HG03108 (cell line): ENCODE measurements at regions not wholly inside any gene's neighbourhood (a gene's known extent, or its start where the extent isn't known, plus 50 kb on each side); places are given as distances from the start of the nearest gene placed in this dataset.

Source experiments
- ATAC-seq: cut with Tn5 transposase; IDR thresholded peaks from one replicate; pipeline ENCODE4 v1.9.1; 2021; ENCODE audit warnings: moderate library complexity; ENCODE audit not compliant: unreplicated experiment

GRCh38 chr7:25828468-25828867 lies 323.5 kb upstream of the NFE2L3 start:
- ATAC-seq, result no peak

DNA sequence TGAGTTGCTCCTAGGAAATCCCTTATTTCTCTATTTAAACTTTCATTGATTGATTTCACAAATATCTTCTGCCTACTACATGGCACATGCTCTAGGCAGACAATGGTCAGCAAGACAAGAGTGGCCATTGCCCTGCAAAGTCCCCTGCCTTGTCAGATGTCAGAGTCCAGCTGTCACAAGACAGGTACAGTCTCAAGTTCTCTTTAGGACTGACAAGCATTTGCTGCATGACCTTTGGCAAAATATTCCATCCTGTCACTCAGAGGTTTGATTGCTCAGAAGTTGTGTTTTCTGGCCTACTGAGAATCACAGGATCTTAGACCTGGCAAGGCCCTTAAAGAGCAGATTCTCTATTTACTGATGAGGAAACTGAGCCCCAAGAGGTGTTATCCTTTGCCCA lies 322.3 kb upstream of the NFE2L3 start:
- ATAC-seq, result no peak

GRCh38 chr7:25830215-25830614 lies 321.8 kb upstream of the NFE2L3 start:
- no peak for ATAC-seq

GRCh38 chr7:25831062-25831691 lies 320.8 kb upstream of the NFE2L3 start:
- no peak for ATAC-seq

DNA sequence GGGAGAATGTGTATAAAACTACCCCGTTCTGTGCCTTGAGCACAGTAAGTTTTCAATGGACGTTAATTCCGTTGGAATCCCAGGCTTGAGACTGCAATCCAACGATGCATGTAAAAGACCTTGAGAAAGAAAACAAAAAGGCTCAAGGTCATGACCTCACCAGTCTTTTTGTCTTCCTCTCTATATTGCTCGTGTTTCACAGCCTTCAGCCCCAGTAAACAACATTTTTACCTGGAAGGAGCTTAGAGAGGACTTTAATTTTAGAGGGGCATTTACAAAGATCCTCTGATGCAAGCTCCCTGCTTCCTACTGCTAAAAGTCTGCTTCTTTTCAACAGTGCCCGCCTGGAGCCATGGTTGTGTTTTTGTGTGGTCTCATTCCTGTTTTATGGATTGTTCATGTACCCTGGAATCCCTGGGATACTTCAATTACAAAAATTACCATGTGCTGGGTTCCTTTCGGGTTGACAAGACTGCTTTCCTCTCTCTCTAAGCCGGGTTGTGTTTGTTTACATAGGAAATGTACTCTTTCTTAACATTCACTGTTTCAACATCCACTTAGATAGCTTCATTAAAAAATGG lies 320.1 kb upstream of the NFE2L3 start:
- no peak for ATAC-seq

DNA sequence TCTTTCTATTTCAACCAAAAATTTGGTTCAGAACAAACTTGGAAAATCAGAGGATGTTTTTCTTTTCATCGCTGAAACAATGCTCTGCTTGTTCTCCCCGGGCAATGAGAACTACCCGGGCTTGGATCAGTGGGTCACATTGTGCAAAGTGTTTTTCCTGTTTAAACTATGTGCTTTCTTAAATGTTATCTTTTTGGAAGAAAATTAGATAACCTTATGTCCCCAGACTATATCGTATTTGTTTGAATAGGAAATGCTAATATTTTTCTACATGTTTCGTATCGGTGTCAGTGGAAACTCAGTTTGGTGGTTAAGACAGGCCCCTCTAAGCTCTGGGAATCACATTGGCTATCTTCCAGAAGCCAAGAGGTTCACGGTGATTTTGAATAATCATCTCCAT lies 319.5 kb upstream of the NFE2L3 start:
- ATAC-seq, result no peak

DNA sequence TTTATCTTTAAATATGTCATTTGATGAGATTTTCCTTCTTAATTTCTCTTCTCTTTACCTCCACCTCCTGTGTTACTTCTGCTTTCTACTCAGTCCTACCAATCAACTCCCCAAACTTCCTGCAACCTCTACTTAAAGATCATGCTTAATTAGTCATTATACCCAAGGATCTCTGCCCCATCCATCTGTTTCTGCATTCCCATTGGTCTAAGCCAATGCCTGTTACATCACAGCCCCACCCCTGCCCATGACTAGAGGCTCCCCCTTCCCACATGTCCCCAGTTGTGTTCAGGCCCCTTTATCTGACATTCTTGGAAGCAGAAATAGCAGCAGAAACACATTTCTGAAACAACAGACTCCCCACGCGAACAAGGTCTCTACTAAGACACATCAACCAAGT lies 319.1 kb upstream of the NFE2L3 start:
- ATAC-seq, result no peak

DNA sequence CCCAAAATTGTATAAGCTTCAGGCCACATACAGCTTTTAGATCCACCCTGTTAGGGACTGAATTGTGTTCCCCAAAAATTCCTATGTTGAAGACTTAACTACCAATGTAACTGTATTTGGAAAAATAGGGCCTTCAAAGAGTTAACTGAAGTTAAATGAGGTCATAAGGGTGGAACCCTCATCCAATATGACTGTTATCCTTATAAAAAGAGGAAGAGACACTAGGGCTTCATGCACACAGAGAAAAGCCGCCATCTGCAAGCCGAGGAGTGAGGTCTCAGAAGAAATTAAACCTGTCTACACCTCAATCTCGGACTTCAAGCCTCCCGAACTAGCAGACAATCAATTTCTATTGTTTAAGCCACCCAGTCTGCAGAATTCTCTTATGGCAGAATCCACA lies 317.9 kb upstream of the NFE2L3 start:
- ATAC-seq, result no peak

GRCh38 chr7:25835197-25835596 lies 316.8 kb upstream of the NFE2L3 start:
- ATAC-seq, result no peak

DNA sequence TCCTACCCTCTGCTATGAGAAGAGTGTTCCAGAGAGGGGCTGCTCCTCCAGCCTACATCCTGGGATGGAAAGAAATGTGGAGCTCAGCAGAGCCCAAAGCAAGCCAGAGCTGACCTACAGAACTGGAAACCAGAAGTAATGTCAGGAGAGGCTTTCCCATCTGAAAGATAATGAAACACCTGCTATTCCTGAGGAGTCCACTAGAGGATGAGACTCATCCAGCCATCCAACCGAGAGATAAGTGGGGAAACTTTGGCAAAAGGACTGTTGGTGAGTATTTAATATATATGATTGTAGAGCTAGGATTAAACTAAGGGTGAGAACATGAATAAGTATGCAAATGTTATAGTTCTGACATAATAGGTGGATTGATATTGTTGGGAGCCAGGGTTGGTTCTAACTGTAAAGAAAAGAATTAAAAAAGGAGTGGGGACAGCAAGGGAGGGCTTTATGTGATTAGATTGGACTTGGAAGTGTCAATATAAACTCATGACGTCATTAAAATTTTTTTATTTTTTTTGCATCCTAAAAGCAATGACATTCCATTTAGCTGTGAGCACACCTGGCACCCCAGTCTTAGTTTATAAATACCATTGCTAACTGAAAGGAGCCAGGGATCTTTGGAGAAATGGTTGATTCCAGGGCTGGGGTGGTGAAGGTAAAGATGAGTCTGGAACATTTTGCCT lies 312.8 kb upstream of the NFE2L3 start:
- ATAC-seq, result no peak

DNA sequence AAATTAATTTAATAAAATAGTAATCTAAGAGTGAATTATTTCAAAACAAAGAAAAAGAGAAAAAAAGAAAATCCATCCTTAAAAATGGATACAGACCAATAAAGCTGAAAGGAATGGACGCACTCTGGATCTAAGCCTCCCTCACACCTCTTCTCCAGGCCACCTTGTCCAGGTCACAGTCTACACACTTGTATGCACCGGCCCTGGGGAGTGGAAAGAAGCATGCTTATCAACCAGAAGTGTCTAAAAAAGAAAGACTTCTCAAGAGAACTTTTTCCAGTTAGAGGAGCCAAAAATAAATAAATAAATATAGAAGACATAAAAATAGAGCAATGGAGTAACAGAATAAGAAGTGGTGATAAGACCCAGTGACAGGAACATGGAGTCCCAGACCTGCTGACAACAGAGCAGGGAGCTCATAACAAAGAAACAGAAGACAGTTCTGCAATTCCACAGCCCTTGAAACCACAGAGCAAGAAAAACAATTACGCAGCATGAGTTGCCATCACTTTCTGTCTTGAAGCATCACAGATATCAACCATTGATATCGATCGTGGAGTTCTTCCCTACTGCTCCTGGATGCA lies 311.7 kb upstream of the NFE2L3 start:
- no peak for ATAC-seq

- ATAC-seq, result no peak
Observed at GRCh38 chr7:25841575-25841974, 310.4 kb upstream of the NFE2L3 start.

DNA sequence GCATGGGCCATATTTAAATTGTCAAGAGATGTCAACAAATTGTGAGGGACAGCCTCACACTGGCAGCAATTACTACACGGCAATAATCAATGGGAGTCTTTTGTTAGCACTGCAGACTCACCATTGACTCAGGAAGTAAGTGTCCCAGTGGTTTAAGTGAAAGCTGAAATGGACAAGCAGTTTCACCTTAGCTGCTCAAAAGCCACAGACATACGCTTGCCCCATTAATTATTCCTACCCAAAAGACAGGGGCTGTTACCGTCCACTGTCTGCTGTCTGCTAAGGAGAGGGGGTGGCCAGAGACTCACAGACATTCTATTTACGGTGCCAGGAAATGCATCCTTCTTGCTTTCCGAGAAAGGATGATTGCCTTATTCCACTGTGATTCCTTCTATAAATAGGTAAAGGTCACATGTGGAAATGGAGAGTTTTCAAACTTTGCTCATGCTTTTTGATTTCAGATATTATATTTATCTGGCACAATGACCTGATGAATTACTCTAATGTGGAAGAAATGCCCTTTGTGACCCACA lies 309.7 kb upstream of the NFE2L3 start:
- no peak for ATAC-seq

GRCh38 chr7:25843467-25843866 lies 308.5 kb upstream of the NFE2L3 start:
- ATAC-seq, result no peak

DNA sequence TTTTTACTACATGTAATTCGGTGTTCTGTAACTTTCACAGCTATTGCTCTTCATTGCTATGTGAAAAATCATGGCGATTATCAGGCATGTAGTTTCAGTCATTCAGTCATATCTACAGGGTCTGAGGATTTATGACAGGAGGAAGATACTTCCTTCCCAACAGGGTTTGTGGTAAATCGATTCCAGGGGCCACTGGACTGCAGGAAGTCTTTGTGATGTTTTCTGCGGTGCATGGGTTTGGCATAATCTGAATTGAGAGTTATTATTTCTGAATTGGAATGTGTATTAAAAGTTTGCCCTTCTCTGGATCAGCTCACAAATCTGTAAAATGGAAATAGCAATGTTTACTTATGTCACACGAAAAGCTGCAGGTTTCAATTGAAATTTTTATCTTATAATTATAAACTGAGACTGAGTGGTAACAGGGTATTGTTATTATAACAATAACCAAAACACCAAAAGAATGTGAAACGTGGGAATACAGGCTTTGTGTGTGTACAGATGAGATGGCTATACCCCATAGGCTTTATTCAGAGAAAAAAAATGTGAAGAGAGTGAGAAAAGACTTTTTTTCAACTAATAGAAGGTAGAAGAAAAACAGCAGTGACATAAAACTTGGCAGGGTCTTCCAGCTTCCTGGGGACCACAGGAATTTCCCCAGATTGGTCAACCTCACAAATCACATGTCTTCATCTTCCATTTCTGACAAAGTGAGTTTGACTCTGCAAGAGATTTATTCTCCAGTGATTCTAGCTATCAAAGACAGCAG lies 307.7 kb upstream of the NFE2L3 start:
- ATAC-seq, result no peak

DNA sequence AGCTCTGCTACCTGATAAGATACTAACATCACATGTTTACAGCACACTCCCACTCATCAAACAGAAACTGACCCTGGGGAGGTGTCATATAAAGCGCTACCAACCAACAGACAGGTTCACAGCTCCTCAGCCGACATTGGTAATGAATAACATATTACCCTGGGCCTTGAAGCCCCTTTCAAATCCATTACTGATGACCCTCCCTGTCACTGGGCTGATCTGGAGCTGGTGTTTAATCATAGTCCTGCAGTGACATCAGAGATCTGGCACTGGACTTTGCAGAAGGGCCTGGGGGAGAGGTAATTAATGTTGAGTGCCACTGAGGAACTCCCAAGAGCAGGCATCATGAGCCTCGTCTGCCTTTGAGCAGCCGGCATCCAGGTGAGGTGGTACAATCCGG lies 306.5 kb upstream of the NFE2L3 start:
- ATAC-seq, result no peak

DNA sequence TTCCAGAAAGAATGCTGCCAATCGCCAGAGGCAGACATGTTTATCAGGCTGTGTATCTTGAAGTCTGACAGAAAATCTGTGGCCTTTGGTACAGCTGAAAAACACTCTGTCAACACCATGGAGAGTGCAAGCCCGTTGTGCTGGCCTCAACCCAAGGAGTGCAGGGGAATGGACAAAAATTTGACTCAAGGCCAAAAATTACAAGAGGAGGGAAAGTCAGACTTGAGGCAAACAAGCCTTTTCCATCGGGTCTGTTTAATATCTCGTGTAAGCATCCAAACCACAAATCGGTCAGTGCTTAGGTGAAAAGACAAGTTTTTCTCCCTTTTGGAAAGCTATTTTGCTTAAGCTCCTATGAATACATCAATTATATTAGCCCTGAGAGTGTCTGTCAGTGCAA lies 305.3 kb upstream of the NFE2L3 start:
- ATAC-seq, result no peak

DNA sequence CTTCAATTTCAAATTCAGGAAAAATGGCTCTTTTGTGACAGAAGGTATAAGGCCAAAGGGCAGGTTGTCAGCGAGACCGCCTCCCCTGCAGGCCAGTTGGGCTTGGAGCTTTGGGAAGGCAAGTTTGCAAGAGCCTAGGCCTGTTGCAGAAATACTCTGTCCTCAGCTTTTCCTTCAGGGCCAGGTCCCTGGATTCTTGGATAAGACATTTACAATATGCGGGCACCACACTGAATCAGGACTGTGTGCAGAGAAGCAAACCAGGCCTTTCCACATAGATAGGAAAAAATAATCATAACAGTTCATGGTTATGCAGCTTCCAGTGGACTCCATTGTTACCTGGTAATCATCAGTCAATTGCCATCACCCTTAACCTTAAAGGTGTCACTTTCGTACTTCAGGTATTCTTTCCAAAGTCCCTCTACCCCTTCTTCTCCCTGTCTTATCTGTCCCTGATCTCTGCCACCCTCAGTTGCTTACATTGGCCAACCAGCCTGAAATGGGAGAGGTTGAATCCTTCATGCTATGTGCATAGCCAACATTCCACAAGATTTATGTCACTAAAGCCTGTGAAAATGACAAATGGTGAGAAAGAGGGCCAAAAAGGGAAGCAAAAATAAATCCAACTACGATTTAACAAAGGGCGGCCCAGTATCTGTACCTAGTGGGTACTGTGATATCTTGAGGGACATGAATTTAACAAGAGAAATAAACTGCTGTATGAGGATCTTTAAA lies 304.5 kb upstream of the NFE2L3 start:
- no peak for ATAC-seq

DNA sequence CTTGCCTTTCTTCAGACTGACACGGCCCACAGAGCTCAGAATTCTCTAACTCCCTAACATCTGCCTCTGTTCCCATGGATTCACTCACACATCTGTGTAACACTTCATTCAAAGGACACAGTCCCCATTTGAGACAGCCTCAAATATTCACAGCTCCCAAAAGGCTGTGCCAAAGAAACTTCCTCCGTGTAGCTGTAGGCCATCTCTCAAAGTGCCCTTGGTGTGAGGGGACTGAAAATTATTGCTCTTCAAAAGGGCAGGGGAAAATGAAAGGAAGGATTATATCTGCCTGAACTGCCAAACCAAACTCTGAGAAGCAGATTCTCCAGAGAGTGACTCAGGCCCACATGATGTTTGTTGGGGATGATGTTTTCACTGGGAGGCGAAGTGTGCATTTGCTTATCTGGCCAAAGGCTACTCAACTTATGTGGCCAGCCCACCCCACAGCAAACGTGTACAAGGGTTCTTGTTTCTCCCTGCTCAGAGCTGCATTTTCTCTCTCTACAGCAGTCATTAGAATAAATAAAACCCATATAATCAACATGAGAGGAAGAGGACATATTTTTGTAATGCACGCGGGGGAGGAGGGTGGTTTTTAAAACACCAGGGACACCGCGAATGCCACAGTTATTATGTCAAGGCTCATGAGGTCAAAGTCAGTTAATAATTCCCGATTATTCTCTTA lies 302.4 kb upstream of the NFE2L3 start:
- no peak for ATAC-seq

DNA sequence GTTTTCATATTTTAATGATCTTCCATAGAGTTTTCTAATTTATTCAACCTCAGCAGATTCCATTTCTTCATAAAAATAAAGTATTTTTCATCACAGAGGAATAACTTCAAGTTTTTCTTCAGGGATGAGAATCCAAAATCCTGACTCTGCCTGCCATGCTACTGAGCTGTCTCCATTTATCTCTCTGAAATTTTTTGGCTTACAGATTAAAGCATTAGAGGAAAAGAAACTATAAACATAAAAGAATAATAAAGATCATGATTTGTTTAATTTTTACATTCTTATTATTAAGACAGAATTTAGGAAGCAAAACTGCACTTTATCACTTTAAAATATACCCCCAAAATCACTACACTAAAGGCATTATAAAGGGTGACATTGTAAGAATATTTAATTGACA lies 301.8 kb upstream of the NFE2L3 start:
- no peak for ATAC-seq
